Keratinocyte (primary cell): ENCODE measurements at regions not wholly inside any gene's neighbourhood (a gene's known extent, or its start where the extent isn't known, plus 50 kb on each side); places are given as distances from the start of the nearest gene placed in this dataset.

Experiments
- CTCF ChIP-seq, 3 experiments: IDR thresholded peaks in 1 of 3; conservative IDR thresholded peaks in 1 of 3; optimal IDR thresholded peaks in 1 of 3; 2 replicates in 2 of 3; 3 replicates in 1 of 3; pipeline versions ENCODE3 to v1.5.1; 2011; ENCODE audit warnings: low read length in 3 of 3, mild to moderate bottlenecking in 3 of 3, moderate library complexity in 2 of 3, control low read depth in 1 of 3, inconsistent platforms in 1 of 3; ENCODE audit not compliant: insufficient read depth in 2 of 3; ENCODE audit errors: extremely low read depth in 1 of 3
- EZH2 ChIP-seq: IDR thresholded peaks from one replicate; pipeline ENCODE4 v1.6.1; 2012; ENCODE audit warnings: inconsistent platforms, mild to moderate bottlenecking, low read length, moderate library complexity

DNA sequence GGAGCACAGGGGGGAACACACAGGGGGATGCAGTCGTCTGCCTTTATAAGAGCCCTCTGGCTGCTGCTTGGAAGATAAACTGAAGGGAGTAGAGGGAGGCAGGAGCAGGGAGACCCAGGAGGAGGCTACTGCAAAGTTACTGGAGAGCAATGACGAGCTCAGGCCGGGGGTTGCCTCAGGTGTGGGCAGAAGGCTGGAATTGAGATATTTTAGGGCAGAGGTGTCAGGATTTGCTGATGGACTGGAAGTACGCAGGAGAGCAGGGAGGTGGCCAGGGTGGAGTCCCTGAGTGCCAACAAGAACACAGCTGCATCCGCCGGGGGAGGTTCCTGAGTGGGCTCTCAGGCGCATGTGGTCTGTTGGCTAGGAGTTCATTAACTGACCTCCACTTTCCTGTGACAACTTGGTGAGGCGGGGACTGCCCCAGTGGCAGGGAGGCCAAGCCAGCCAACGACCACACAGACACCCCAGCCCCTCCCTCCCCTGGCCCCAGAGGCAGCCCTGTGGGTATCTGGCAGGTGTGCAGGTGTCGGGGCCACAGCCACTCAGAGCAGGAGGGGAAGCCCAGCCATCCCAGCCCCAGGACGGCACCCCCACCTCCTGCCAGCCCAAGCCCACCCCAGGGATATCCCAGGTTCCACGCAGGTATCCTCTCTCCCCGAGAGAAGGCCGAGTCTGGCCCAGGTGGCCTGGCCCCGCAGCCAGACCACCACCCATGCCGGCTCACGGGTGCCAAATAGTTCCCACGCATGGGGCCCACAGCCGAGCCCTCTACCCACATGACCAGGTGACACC is 85.4 kb downstream of the NCOR2 start:
- no peak for TF ChIP-seq CTCF (optimal IDR thresholded peaks at IDR 0.05 in 1 of 3, IDR thresholded peaks at IDR 0.05 in 1 of 3, conservative IDR thresholded peaks at IDR 0.05 in 1 of 3; ENCODE audit: extremely low read depth in 1 of 3, insufficient read depth in 2 of 3, low read length in 3 of 3)
- no peak for TF ChIP-seq EZH2
